ENCODE measurements at regions not wholly inside any gene's neighbourhood (a gene's known extent, or its start where the extent isn't known, plus 50 kb on each side); places are given as distances from the start of the nearest gene placed in this dataset.

GRCh38 chr2:156383798-156384197 lies 51.3 kb upstream of the NR4A2 start:
- no peak for DNase-seq (ENCODE audit: low spot score)
- Mint-ChIP-seq H3K27ac (no peak overlapping the region), H3K9me3 (peaks cover under 1% of the 10 kb centered on the region), H3K36me3 (no peaks in the 10 kb centered on the region), H3K27me3 (ENCODE audit: low read depth) (no peaks in the 10 kb centered on the region), H3K4me3 (no peak overlapping the region), H3K4me1 (peaks cover 10% of the 10 kb centered on the region)
- no peak for ATAC-seq
- TF ChIP-seq, protein P1, sequence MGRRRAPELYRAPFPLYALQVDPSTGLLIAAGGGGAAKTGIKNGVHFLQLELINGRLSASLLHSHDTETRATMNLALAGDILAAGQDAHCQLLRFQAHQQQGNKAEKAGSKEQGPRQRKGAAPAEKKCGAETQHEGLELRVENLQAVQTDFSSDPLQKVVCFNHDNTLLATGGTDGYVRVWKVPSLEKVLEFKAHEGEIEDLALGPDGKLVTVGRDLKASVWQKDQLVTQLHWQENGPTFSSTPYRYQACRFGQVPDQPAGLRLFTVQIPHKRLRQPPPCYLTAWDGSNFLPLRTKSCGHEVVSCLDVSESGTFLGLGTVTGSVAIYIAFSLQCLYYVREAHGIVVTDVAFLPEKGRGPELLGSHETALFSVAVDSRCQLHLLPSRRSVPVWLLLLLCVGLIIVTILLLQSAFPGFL (CRISPR knock-in tag; IDR thresholded peaks at IDR 0.05; ENCODE audit: borderline replicate concordance) = no peak
- TF ChIP-seq ZNF423 (CRISPR knock-in tag; IDR thresholded peaks at IDR 0.05) = no peak
- TF ChIP-seq ZNF512 (CRISPR knock-in tag; IDR thresholded peaks at IDR 0.05; ENCODE audit: borderline replicate concordance) = no peak
- no peak for TF ChIP-seq JUN (CRISPR knock-in tag; IDR thresholded peaks at IDR 0.05)
- TF ChIP-seq, protein P2, sequence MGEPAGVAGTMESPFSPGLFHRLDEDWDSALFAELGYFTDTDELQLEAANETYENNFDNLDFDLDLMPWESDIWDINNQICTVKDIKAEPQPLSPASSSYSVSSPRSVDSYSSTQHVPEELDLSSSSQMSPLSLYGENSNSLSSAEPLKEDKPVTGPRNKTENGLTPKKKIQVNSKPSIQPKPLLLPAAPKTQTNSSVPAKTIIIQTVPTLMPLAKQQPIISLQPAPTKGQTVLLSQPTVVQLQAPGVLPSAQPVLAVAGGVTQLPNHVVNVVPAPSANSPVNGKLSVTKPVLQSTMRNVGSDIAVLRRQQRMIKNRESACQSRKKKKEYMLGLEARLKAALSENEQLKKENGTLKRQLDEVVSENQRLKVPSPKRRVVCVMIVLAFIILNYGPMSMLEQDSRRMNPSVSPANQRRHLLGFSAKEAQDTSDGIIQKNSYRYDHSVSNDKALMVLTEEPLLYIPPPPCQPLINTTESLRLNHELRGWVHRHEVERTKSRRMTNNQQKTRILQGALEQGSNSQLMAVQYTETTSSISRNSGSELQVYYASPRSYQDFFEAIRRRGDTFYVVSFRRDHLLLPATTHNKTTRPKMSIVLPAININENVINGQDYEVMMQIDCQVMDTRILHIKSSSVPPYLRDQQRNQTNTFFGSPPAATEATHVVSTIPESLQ (CRISPR knock-in tag; IDR thresholded peaks at IDR 0.05) = no peak
- TF ChIP-seq ATF3 (CRISPR knock-in tag; conservative IDR thresholded peaks at IDR 0.05) = no peak
- ChIA-PET CTCF (interaction anchor here (0.7 kb wide), 1 partner anchor 48 kb away, joined by 3 read pairs; no protein-coding TSS in a partner anchor), POLR2A (no interaction called here)

DNA sequence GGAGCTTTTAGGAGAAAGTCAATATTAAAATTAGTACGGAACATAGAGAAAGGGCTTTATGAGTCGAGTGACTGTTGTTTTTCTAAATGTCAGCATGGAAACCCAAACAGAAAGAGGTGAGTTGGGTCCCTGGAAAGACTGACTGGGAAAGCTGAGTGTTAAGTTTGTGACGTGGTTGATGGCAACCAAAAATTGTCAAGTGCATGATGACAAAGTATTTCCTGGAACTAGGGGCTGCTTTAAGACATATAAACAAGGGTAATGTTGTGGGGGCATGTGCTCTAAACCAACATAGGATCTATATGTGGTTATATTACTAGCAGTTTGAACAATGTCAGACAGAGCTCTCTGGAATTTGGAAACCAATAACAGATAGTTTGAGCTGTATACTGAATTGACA lies 50.9 kb upstream of the GPD2 start:
- Mint-ChIP-seq H3K4me3 (no peak overlapping the region), H3K36me3 (no peaks in the 10 kb centered on the region), H3K9me3 (no peaks in the 10 kb centered on the region), H3K27ac (no peak overlapping the region), H3K4me1 (peaks cover 7% of the 10 kb centered on the region), H3K27me3 (ENCODE audit: low read depth) (no peaks in the 10 kb centered on the region)
- no peak for DNase-seq (ENCODE audit: low spot score)
- CTCF ChIA-PET = interaction anchor here (1.4 kb wide), 1 partner anchor 1012 kb away, joined by 3 read pairs; no protein-coding TSS in a partner anchor
- POLR2A ChIA-PET = no interaction called here
- ATAC-seq = no peak
- TF ChIP-seq ERG (CRISPR knock-in tag; IDR thresholded peaks at IDR 0.05) (no peak), USF2 (CRISPR knock-in tag; IDR thresholded peaks at IDR 0.05) (no peak), TP53 (CRISPR knock-in tag; IDR thresholded peaks at IDR 0.05) (no peak), ZNF232 (CRISPR knock-in tag; IDR thresholded peaks at IDR 0.05) (no peak), ZNF671 (CRISPR knock-in tag; IDR thresholded peaks at IDR 0.05) (no peak), ZBTB43 (CRISPR knock-in tag; IDR thresholded peaks at IDR 0.05) (no peak), ESRRA (CRISPR knock-in tag; IDR thresholded peaks at IDR 0.05; ENCODE audit: borderline replicate concordance) (no peak), AFF4 (CRISPR knock-in tag; IDR thresholded peaks at IDR 0.05; ENCODE audit: borderline replicate concordance) (no peak), ELF4 (CRISPR knock-in tag; IDR thresholded peaks at IDR 0.05; ENCODE audit: low read depth) (no peak), ZBTB21 (CRISPR knock-in tag; IDR thresholded peaks at IDR 0.05; ENCODE audit: borderline replicate concordance) (no peak), SOX15 (CRISPR knock-in tag; IDR thresholded peaks at IDR 0.05) (no peak), RELA (CRISPR knock-in tag; IDR thresholded peaks at IDR 0.05; ENCODE audit: borderline replicate concordance) (no peak)
- TF ChIP-seq, protein P3, sequence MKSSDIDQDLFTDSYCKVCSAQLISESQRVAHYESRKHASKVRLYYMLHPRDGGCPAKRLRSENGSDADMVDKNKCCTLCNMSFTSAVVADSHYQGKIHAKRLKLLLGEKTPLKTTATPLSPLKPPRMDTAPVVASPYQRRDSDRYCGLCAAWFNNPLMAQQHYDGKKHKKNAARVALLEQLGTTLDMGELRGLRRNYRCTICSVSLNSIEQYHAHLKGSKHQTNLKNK (CRISPR knock-in tag; IDR thresholded peaks at IDR 0.05) = no peak
- TF ChIP-seq, protein P4, sequence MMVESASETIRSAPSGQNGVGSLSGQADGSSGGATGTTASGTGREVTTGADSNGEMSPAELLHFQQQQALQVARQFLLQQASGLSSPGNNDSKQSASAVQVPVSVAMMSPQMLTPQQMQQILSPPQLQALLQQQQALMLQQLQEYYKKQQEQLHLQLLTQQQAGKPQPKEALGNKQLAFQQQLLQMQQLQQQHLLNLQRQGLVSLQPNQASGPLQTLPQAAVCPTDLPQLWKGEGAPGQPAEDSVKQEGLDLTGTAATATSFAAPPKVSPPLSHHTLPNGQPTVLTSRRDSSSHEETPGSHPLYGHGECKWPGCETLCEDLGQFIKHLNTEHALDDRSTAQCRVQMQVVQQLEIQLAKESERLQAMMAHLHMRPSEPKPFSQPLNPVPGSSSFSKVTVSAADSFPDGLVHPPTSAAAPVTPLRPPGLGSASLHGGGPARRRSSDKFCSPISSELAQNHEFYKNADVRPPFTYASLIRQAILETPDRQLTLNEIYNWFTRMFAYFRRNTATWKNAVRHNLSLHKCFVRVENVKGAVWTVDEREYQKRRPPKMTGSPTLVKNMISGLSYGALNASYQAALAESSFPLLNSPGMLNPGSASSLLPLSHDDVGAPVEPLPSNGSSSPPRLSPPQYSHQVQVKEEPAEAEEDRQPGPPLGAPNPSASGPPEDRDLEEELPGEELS (CRISPR knock-in tag; IDR thresholded peaks at IDR 0.05) = no peak

All from WTC11 (cell line).